IPS-NIHi7 (cell line): ENCODE measurements at regions not wholly inside any gene's neighbourhood (a gene's known extent, or its start where the extent isn't known, plus 50 kb on each side); places are given as distances from the start of the nearest gene placed in this dataset.
"Not testable (repeated sequence)": the region's sequence is repeated elsewhere in the genome, so short reads cannot be mapped to it uniquely, and the experiment has no call there.

Experiments
- DNase-seq: peaks from one replicate; pipeline ENCODE4 v3.0.0; 2012; ENCODE audit warnings: mixed read lengths; ENCODE audit errors: extremely low spot score

DNA sequence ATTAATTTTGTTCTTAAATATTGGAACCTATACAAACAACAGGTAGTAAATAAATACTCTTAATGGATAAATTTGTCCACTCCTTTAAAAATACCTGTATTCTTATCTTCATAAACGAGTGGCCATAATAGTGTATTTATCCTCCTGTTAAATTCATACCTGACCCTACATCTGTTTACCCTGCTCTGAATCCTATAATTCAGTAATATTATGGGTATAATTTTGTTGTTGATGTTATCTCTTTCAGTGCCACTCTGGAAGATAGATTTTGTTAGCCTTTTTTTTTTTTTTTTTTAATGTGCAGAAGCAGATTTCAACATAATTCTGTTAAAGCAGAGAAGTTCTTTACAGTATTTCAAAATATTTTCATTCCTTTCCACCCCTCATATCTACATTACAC, 1337.9 kb downstream of the PLA2G4A start:
- no peak for DNase-seq

DNA sequence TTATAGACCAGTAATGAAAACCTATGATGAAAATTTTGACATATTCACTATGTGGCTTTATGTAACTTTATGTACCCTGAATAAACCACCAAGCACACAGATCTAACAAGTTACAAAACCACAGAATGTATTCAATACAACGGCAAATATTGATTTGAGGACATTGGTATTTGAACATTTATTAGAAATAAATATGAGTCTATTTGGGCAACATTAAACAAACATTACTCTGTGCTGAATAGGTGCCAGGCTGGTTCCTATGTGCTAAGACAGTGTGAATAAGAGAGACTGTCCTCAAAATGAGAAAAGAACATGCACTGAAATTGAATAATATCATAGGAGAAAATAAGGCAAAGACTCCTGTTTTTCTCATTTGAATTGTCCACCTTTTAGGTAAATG, 1341.2 kb downstream of the PLA2G4A start:
- no peak for DNase-seq

DNA sequence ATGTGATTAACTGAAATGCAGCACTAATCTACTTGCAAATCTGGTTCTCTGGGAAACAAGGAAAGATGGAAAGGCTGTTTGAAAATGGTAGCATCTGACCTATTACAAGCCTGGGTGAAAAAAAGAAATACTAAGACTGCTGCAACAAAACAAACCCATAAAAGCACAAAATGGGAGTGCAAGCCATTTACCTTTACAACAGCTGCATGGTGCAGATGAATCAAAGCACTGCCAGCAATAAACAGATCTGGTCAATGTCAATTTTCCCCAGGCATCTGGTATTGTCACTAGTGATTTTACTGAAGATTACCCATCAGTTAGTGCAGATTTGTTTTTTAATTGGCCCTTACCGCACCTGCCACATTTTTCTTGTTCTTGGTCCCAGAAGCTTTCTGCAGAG, 1341.7 kb downstream of the PLA2G4A start:
- no peak for DNase-seq

DNA sequence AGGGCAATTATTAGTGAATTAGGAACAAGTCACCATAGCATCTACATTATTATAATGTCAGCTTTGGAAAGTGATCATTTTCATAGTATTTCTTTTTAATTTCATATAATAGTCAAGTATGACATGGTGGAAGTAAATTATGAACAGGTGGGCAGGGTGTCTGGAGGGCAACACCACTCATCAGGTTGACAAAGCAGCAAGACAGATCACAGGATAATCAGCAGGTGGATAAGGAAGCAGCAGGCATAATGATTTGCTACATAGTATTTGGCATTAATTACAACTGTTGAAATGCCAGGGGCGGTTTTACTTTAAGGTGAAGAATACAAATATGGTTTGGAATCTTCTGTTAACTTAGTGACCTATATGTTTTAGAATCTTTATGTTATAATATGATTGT, 1342.2 kb downstream of the PLA2G4A start:
- DNase-seq: no peak

DNA sequence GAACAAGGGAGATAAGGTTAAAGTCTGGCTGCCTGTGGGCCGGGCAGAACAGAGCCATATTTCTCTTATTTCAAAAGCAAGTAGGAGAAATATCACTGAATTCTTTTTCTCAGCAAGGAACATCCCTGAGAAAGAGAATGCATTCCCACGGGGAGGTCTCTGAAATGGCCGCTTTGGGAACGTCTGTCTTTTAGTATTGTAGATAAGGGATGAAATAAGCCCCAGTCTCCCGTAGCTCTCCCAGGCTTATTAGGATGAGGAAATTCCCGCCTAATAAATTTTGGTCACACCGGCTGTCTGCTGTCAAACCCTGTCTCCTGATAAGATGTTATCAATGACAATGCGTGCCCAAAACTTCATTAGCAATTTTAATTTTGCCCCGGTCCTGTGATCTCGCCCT, 1353.3 kb downstream of the PLA2G4A start:
- DNase-seq: not testable (repeated sequence)

DNA sequence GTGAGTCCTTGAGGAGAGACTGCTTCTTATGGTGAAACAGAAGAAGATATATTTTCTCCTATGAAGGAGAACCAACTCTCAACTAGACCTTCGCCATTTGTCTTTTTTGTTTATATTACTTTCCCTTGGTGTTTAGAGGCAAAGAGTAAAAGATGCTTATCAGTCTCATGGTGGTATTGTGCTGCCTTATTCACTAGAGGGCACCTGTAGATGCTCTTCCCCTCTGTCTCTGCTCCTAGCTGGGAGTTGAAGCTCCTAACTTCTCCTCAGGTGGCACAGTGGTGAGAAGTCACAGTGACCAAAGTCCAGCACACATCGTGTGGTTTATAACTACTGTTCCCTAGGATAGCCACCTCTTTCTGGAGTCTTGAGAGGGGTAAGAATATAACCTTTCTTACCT, 1359.6 kb downstream of the PLA2G4A start:
- DNase-seq: peak; percentile 10

DNA sequence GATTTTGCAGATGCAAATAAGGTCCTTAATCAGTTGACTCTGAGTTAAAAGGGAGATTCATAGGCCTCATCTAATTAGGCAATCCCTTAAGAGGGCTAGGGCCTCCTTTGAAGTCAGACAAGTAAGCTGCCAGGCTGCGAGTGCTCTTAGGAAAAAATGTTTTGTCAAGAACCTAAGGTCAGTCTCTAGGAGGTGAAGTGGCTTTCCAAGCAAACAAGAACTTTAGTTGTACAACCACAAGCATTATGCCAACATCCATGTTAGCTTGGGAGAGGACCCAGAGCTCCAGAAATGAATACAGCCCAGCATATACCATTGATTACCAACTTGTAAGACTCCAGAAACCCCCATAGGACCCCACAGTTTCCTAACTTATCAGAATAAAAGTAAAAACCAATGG, 1366.2 kb downstream of the PLA2G4A start:
- no peak for DNase-seq

DNA sequence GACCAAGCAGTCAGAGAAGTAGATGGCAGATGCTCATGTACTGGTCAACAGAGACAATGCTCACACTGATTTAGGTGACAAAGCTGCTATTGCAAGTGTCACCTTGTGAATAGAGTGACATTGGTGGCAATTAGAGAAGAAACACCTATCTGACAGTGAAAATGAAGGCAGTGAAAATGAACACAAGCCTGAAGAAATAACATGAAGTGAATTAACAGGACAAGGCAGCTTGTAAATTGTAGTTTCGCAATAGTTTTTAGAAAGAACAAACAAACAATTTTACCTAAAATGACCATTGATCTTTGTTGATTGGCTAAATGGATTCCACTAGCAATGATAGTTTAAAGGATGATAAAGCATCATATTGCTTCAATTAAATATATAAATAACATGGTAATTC, 1389.5 kb downstream of the PLA2G4A start:
- no peak for DNase-seq

DNA sequence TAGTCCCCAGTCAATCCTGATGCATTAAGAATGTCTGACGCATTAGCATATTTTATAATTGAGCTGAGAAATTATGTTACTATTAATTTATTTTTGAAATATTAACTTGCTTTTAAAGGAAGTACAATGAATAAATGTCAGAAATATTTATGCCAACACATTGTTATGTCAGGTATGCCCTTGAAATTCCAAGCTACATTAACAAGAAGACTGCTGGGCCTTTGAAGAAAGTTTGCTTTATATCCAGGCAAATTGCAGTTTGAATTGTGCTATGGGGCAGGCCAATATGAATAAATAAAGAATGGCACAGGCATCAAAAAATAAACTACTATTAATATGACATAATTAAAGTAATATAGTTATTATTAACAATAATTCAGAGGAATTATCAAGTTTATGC, 1391.3 kb downstream of the PLA2G4A start:
- no peak for DNase-seq

DNA sequence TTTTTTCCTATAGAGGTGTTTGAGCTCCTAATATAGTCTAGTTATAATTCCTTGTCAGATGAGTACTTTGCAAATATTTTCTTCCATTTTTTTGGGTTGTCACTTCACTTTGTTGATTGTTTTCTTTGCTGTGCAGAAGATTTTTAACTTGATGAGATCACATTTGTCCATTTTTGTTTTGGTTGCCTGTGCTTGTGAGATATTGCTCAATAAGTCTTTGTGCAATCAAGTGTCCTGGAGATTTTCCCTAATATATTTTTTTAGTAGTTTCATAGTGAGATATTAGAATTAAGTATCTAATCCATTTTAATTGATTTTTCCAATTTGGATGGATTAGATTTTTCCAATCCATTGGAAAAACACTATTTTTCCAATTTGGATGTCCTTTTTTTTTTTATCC, 1395.5 kb downstream of the PLA2G4A start:
- no peak for DNase-seq

DNA sequence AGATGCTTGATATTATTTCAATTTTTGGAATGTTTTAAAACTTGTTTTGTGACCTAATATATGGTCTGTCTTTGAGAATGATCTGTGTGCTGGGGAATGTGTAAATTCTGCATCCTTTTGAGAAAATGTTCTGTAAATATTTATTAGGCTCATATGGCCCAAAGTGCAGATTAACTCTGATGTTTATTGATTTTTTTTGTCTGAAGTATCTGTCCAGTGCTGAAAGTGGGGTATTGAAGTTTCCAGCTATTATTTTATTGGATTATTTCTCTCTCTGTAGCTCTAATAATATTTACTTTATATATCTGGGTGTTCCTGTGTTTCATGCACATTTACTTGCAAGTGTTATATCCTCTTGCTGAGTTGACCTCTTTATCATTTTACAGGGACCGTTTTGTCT, 1397.2 kb downstream of the PLA2G4A start:
- DNase-seq: no peak

DNA sequence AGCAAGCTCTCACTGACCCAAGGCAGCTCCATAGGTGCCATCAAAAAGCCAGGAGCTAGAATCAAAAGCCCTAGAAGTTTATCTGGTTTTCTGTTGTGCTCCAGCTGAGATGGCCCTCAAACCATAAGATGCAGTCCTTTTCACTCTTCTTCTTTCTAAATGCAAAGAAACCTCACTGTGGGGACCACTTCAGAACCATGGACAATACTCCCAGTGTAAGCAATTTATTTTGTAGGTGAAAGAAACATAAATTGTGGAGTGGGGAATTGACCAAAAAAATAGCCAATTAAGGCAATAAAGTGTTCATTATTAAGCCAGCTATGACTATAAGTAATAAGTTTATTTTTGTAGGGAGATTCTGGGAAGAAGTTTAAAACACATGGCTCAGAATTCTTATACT, 1399.9 kb downstream of the PLA2G4A start:
- DNase-seq: no peak

DNA sequence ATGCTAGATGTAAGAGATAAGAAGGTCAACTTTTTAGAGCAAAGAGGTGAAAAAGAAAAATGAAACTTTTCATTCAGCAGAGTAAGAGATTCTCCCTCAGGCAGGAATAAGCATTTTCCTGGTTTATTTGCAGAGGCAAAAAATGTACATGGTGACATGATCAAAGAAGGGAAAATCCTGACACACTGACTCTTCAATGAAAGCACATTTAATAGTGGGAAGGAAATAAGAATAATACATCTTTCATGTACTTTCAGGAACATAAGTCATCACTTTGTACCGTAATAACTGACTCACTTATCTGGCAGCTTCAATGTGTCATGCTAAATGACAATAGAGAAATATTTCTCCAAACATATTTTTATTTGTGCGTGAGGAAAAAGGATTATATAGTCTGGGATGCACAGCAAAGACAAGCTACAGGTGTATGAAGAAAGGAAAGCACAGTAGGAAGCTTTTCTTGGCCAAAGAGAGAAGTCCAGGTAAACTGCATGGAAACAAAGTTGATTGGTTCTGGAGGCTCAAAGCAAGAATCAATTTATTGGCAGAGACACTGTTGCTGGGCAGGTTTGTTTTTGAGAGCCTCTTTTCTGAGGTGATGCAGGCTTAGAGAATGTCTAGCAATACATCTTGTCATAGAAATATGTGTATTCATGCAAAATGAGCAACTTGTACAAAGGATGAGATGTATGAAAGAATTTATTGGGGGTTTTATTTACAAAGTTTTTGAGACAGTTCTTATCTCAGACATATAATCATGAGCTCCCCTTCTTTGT, 1409.0 kb downstream of the PLA2G4A start:
- no peak for DNase-seq

DNA sequence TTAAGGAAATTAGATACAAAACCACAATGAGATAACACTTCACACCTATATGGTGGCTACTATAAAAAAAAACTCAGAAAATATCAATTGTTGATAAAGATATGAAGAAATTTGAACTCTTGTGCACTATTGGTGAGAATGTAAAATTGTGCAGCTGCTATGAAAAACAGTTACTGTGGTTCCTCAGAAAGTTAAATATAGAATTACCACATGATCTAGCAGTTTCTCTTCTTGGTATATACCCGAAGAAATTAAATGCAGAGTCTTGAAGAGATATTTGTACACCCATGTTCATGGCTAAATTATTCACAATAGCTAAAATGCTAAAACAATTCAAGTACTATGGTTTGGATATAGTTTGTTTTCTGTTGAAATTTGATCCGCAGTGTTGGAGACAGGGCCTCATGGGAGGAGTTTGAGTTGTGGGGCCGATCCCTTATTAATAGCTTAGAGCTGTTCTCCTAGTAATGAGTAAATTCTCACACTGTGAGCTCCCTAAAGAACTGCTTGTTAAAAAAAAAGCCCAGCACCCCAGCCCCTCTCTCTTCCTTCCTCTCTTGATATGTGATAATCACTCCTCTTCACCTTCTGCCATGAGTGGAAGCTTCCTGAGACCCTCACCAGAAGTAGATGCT, 1412.1 kb downstream of the PLA2G4A start:
- DNase-seq: no peak

DNA sequence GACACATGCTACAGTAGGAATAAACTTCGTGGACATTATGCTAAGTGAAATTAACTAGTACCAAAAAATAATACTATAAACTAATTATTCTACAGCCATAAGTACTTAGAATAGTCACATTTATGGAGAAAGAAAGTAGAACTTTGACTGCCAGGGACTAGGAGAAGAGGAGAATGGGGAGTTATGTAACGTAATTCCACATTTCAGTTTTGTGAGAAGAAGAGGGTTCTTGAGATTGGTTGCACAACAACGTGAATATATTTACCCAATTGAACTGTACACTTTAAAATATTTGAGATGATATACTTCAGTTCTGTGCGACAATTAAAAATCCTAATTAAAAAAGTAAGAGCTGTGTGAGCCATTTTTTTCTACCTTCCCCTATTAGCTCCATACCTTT, 1412.9 kb downstream of the PLA2G4A start:
- no peak for DNase-seq

DNA sequence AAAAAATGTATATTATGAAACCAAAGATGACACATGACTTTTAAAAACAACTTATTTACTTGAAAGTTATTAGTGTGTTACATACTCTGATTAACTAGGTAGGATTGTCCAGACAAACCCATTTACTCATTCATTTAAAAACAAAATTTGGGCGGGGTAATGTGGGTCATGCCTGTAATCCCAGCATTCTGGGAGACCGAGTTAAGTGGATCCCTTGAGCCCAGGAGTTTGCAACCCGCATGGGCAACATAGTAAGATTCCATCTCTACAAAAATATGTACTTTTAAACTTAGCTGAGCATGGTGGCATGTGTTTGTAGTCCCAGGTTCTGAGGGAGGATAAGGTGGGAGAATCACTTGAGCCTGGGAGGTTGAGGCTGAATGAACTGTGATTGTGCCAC, 1414.7 kb downstream of the PLA2G4A start:
- no peak for DNase-seq

DNA sequence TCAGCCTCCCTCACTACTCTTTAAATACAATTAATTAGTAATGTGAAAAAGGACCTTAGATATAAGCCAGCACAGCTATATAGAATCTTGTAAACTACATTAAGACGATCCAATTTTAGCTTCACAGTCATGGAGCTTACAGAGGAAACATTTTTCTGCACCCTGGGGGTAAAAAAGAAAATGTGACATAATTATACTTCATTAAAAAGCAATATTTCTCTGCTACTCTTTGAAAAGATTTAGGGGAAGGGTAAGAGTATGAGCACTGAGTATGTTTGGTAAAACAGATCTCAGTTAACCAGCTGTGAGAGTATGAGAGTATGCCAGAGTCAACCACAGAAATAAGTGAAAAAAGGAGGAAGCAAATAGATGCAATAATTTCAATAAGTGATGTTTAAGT, 1415.9 kb downstream of the PLA2G4A start:
- DNase-seq: no peak

DNA sequence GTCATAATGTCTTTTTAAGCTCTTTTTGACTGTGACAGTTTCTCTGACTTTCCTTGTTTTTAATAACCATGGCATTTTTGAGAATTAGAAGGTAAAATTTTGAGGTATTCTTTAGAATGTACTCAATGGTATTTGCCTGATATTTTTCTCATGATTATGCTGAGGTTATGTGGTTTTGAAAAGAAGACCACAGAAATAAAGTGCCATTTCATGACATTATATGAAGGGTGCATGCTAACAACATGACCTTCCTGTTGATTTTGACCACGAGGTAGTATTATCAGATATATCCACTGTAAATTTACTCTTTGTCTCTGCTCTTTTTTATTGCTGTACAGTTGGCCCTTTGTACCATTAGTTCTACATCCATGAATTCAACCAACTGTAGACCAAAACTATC, 1418.5 kb downstream of the PLA2G4A start:
- no peak for DNase-seq

DNA sequence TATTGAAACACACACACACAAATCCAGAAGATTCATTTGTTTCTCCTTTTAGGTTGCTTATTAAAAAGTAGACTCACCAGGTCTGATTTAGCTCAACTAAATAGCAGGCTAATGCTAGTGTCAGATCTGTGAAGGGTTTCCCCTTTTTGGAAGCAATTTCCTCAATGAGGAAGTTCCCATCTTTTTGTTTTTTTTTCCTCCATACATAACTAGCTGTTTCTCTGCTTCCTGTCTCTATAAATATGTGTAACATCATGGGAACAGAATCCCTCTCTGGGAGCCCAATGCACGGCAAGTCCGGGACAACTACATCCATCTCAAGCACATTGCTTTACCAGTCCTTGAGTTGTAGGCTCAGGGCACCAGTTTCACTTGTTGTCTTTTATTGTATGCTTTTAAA, 1421.1 kb downstream of the PLA2G4A start:
- DNase-seq: no peak

DNA sequence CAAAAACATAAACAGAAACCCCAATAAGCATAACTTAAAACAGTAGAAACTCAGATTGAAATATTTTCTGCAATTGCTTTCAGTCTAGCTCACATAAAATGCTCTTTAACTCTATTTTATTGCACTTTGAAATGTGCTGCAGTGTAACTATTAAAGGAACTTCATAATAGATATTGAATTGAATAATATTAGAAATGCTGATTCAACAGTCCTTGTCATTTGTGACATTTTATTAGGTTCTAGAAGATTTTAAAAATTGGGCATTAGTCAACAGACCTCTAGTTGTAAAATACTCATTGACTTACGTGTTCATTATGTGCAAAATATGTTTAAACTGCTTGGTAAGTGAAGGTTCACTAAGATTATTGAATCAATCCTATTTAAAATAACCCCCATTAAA, 1422.3 kb downstream of the PLA2G4A start:
- DNase-seq: no peak

DNA sequence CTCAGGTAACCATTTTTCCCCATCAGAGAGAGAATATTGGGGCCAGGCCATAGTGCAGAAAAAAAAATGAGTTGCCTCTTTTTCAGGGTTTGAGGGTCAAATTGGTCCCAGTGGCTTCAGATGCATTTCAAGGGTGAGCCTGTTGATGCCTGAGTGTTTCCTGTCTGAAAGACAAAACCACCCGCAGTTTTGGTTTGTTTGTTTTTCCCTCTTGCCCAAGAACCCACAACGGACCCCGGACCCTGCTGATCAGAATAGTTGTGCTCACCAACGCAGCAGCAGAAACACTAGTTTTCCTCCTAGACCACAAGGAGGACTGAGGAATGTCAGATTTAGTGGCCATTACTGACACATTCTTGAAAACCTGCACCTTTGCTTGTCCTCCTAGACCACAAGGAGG, 1433.1 kb downstream of the PLA2G4A start:
- no peak for DNase-seq

DNA sequence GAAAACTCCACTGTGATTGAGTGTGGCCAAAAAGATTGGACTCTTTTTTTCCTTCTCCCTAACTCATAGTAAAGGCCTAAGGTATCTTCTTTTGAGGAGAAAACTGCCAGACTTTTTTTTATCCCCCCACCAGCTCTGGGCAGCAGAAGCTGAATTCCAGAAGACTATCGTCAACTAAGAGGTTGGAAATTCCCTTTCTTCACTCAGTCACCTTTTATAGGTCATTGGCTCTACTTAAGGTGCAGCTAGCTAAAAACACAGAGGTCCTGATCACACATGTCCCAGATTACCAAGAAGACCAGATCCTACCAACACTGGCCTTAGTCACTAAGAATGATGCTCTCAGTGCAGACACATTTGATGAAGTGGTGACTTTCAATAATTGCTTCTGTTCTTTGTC, 1441.2 kb downstream of the PLA2G4A start:
- no peak for DNase-seq

DNA sequence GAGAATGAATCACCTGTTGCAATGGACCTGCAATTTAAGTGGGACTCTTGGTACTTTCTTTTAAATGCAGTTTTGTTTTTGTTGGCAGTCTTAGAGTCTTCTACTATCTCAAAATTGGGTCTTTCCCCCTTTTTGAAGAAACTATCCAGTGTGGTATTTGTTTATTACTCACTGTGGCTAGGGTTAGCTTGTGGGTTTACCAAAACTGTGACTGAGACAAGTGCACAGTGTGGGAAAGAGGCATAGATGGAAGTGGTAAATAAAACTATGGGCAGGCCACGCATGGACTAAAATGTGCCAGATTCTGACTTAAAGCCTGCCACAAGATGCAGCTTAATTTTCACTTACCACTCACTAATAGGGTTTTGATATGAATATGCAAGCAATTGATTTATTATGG, 1441.7 kb downstream of the PLA2G4A start:
- no peak for DNase-seq

DNA sequence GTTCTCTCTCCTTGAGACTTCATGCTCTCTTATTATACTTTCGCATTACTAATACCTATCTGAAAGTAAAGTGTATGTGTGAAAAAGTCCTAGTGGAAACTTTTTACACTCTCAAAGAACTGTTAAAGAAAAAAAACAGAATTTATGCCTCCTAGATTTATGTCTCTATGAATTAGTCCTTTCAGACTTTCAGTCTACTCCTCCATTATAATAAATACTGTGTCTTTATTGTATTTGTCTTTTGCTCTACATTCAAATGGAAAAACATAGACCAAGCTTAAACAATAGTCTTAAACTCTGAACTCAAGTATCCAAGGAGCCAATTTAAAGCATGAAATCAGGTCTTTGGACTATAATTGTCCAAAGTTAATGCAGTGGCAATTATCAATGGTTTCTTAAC, 1449.0 kb downstream of the PLA2G4A start:
- DNase-seq: no peak
